ENCODE measurements at regions not wholly inside any gene's neighbourhood (a gene's known extent, or its start where the extent isn't known, plus 50 kb on each side); places are given as distances from the start of the nearest gene placed in this dataset.

- DNase-seq: no peak
Measured at GRCh38 chr17:74024871-74025531, 178.5 kb upstream of the RPL38 start.

DNA sequence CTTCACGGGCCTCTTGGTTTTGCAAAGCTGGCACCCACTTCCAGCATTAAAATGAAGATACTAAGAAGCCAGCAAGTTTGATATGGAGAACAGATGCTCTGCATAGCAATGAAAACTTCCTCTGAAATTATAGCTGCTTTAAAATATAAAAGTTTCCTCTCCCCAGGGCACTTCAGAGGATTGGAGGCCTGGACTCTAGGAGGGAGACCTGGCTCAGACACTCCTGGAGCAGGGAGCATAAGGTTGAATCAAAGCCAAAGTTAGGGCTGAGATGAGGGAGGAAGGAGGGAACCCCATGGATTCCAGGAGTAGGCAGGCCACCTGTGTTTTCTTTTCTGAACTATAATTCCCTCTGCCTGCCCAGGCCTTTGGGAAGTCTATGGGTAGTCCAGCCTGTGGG lies 176.0 kb upstream of the RPL38 start:
- no peak for DNase-seq

GRCh38 chr17:74028354-74029116 lies 174.9 kb upstream of the RPL38 start:
- no peak for DNase-seq

DNA sequence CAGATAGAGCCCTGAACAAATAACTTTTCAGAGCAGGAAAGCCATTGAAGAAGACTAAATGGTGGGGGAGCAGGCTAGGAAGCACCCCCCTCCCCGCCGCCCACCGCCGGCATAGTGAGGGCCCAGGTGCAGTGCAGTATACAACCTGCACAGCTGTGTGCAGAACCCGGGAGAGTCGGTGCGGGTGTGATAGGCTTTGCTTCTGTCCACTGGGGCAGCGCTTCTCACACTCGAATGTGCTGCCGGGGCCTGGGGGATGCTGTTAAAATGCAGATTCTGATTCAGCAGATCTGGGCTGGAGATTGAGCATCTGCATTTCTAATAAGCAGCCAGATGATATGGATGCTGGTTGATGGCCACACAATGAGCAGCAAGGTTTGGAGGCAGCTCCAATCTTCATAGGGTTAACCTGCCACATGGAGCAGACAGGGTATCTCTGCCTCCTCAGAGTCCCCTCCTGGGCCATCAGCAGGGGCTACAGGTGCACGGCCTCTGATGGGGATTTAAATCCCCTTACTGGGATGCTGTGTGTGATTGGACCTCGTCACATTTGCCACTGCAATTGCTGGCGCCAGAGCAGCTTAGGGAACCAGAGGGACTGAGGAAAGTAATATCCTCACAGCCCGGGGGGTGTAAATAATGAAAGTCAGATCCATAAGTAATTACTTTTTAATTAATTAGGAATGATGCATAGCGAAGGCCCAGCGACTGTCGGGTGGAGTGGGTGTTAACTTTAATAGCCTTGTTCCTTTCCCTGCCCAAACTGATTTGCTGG lies 172.0 kb upstream of the RPL38 start:
- DNase-seq: no peak

DNA sequence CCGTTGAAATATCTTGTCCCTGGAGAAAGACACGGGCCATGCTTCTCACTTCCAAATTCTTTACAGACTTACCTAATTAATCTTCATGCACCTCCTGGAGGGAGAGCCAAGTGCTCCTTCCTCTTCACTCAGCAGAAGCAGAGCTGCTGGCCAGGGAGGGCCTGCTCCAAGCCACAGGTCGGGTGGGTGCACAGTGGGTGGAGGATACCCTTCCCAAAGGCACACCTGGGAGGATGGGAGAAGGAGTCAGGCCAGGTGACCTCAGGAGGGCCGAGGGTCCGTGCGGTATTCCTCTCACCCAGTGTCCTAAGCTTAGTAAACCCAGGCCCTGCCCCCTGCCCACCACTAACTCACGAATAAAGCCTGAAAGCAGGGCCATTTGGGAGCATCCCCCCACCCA lies 171.3 kb upstream of the RPL38 start:
- DNase-seq: no peak

DNA sequence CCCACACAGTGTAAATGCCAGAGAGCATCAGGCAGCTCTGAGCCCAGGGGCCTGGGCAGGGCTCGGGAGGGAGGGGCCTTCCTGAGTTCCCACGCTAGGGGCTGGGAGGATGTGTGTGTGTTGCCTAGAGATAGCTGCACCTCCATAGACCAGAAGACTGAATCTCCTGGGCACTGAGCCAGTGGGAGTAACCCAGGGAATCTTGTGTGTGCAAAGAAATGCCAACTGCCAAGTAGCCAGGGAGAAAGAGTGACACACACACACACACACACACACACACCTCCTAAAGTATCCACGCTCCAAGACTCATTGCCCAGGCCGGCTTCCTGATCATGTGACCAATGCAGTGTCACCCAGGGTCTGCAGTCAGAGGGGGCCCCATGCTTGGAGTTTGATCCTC lies 166.2 kb upstream of the RPL38 start:
- peak; percentile 46 for DNase-seq

GRCh38 chr17:74040291-74040690 lies 163.2 kb upstream of the RPL38 start:
- no peak for DNase-seq

DNA sequence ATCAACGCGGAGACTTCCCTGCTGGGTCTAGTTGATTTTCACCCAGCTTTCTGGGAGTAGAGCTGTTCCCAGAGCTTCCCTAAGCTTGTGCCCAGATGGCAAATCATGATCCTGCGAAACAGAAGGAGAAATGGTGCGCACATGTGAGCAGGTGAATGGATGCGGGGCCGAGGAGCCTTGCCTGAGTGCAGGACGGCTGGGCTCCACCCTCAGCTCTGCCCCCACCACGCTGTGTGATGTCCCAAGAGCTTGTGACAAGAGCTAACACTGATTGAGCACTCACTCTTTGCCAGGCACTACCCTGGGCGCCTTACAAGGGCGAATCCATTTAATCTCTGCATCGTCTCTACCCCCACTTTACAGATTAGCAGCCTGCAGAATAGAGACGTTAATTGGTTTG lies 162.7 kb upstream of the RPL38 start:
- DNase-seq: no peak

GRCh38 chr17:74041869-74042640 lies 161.4 kb upstream of the RPL38 start:
- no peak for DNase-seq

- DNase-seq: peak; percentile 95
Measured at GRCh38 chr17:74042744-74043486, 160.6 kb upstream of the RPL38 start.

- no peak for DNase-seq
Measured at GRCh38 chr17:74043976-74044375, 159.5 kb upstream of the RPL38 start.

DNA sequence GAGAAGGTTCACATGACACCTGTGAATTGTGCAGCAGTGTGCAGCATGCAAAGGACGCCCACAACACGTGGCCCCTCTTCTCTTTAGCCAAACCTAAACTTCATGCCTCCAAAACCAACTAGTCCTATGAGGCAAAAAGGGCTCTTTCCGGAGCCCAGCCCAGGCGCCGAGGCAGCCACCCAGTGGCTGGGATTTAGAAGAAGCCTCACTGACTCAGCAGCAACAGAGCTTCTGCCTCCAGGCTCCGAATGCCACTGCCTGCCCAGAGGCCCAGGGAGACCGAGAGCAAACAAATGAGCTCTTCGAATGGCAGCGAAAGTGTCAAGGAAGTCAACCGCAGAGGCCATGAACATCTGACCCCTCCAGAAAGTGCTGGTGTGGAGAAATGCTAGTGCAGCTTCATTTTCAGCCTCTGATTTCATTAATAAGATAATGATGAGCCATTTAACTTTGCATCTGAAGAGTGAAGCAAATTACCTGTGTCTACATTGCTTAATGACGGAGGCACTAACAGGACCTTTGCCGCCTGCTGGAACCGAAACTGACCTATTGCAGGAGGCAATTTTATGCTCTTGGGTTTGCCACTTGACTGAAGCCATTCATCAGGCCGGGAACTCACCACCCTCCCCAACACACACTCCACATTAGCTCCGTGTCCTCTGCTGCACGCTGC lies 157.7 kb upstream of the RPL38 start:
- no peak for DNase-seq

GRCh38 chr17:74049167-74049966 lies 154.1 kb upstream of the RPL38 start:
- DNase-seq: no peak

GRCh38 chr17:74049967-74050458 lies 153.5 kb upstream of the RPL38 start:
- DNase-seq: no peak

- no peak for DNase-seq
Measured at GRCh38 chr17:74051348-74051747, 152.1 kb upstream of the RPL38 start.

- DNase-seq: no peak
Measured at GRCh38 chr17:74052993-74053711, 150.3 kb upstream of the RPL38 start.

GRCh38 chr17:74053712-74054078 lies 149.8 kb upstream of the RPL38 start:
- DNase-seq: no peak

DNA sequence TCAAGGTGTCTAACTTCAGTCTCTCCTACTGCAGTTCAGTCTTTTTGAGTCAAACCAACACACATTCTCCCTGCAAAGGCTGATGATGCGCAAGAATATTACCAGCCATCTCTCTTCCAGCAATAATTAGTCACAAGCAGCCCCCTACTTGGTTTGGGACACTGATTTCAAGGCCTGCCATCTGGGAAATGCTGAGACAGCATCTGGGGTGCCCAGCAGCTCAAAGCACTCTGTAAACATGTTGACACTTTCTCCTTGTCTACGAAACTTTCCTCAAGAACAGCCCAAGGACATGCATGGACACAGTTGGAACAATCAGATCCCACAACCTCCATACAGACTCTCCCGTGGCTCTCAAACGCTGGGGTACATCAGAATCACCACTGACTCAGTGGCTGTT lies 149.2 kb upstream of the RPL38 start:
- DNase-seq: no peak

DNA sequence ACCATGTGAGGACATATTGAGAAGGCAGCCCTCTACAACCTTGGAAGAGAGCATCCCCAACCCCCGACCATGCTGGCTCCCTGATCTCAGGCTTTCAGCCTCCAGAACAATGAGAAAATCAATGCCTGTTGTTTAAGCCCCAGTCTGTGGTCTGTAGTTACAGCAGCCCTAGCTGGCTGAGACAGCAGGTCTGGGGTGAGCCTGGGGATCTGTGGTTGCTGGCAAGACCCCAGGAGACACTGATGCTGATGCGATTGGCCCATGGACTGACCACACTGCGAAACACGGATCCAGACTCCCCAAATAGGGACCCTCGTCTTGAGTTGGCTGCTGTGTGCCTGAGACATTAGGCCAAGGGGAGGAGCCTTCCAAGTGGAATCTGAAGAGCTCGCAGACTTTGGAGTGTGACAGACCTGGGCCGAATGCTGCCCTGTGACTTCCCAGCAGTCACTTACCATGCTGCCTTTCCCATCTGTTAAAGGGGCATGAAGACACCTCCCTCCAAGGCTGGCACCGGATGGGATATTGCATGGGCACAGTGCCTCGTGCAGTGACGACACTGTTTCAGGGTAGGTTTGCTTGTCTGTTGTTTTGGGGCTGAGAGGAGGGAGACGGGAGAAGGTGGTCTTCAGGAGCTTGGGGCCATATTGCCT lies 147.8 kb upstream of the RPL38 start:
- no peak for DNase-seq
